HEK293T (cell line): ENCODE measurements at regions not wholly inside any gene's neighbourhood (a gene's known extent, or its start where the extent isn't known, plus 50 kb on each side); places are given as distances from the start of the nearest gene placed in this dataset.
A peak's percentile ranks its signal among the peaks of the same experiment; 100 is the strongest.

Experiments used
- CTCF ChIA-PET: fragments of 350-600 bp; formaldehyde crosslinking; extraction: SDS; loops from one replicate; lab custom pipeline; 2021; ENCODE audit warnings: antibody characterized with exemption, inconsistent platforms; lab: Yijun Ruan, JAX
- POLR2A ChIA-PET: fragments of 350-600 bp; formaldehyde crosslinking; extraction: SDS; loops from one replicate; lab custom pipeline; 2020; ENCODE audit warnings: antibody characterized with exemption, inconsistent platforms; lab: Yijun Ruan, JAX
- DNase-seq: peaks from one replicate; pipeline ENCODE4 v3.0.0; 2012; ENCODE audit warnings: mixed read lengths; ENCODE audit errors: extremely low spot score
- ARNT ChIP-seq: fragments of 450-650 bp; IDR thresholded peaks from 2 replicates; pipeline ENCODE4 v1.6.1; 2017; ENCODE audit warnings: mild to moderate bottlenecking
- BHLHE40 ChIP-seq: fragments of 450-650 bp; IDR thresholded peaks from 2 replicates; pipeline ENCODE4 v1.6.1; 2016; ENCODE audit warnings: mild to moderate bottlenecking, moderate library complexity, borderline replicate concordance
- CTBP1 ChIP-seq: fragments of 450-650 bp; IDR thresholded peaks from 2 replicates; pipeline ENCODE4 v1.6.1; 2016; ENCODE audit warnings: borderline replicate concordance
- ELF4 ChIP-seq: fragments of 450-650 bp; IDR thresholded peaks from 2 replicates; pipeline ENCODE4 v1.6.1; 2017; ENCODE audit warnings: antibody characterized with exemption
- FOXA1 ChIP-seq: fragments of 450-650 bp; IDR thresholded peaks from 2 replicates; pipeline ENCODE4 v1.6.1; 2016; ENCODE audit warnings: mild to moderate bottlenecking
- FOXK2 ChIP-seq: fragments of 450-650 bp; IDR thresholded peaks from 2 replicates; pipeline ENCODE4 v1.6.1; 2016; ENCODE audit warnings: mild to moderate bottlenecking
- FOXM1 ChIP-seq: fragments of 450-650 bp; IDR thresholded peaks from 2 replicates; pipeline ENCODE4 v1.6.1; 2017; ENCODE audit warnings: mild to moderate bottlenecking, borderline replicate concordance
- HDGF ChIP-seq: fragments of 450-650 bp; IDR thresholded peaks from 2 replicates; pipeline ENCODE4 v1.6.1; 2017; ENCODE audit warnings: antibody characterized with exemption, borderline replicate concordance
- L3MBTL2 ChIP-seq: fragments of 450-650 bp; conservative IDR thresholded peaks from 2 replicates; pipeline ENCODE4 v1.6.1; 2016; ENCODE audit warnings: mild to moderate bottlenecking
- LEF1 ChIP-seq: fragments of 450-650 bp; IDR thresholded peaks from 2 replicates; pipeline ENCODE4 v1.6.1; 2017; ENCODE audit warnings: mild to moderate bottlenecking, borderline replicate concordance
- NFRKB ChIP-seq: fragments of 450-650 bp; IDR thresholded peaks from 2 replicates; pipeline ENCODE4 v1.6.1; 2016; ENCODE audit warnings: mild to moderate bottlenecking, moderate library complexity
- PKNOX1 ChIP-seq: fragments of 450-650 bp; IDR thresholded peaks from 2 replicates; pipeline ENCODE4 v1.6.1; 2016
- SP1 ChIP-seq: fragments of 450-650 bp; IDR thresholded peaks from 2 replicates; pipeline ENCODE4 v1.6.1; 2017
- SUZ12 ChIP-seq: fragments of 450-650 bp; IDR thresholded peaks from 2 replicates; pipeline ENCODE4 v1.6.1; 2016; ENCODE audit warnings: mild to moderate bottlenecking
- TARDBP ChIP-seq: fragments of 450-650 bp; IDR thresholded peaks from 2 replicates; pipeline ENCODE4 v1.6.1; 2016
- ZNF384 ChIP-seq: fragments of 450-650 bp; IDR thresholded peaks from 2 replicates; pipeline ENCODE4 v1.6.1; 2016

GRCh38 chr20:62569615-62570014, 72.7 kb upstream of the SLCO4A1 start:
- POLR2A ChIA-PET, result no interaction called here
- CTCF ChIA-PET, result no interaction called here
- DNase-seq, result no peak
- TF ChIP-seq NFRKB (no peak), ELF4 (no peak), ZNF384 (no peak), SUZ12 (no peak), ARNT (no peak), FOXA1 (no peak), TARDBP (no peak), SP1 (no peak), FOXM1 (no peak), CTBP1 (no peak), BHLHE40 (no peak), HDGF (no peak), LEF1 (no peak), PKNOX1 (no peak), L3MBTL2 (no peak), FOXK2 (no peak)

GRCh38 chr20:62570403-62570802, 71.9 kb upstream of the SLCO4A1 start:
- TF ChIP-seq L3MBTL2 (no peak), SUZ12 (no peak), SP1 (no peak), BHLHE40 (no peak), LEF1 (no peak), FOXA1 (no peak), CTBP1 (no peak), FOXK2 (no peak), NFRKB (no peak), ZNF384 (no peak)
- POLR2A ChIA-PET, result no interaction called here

GRCh38 chr20:62570897-62571668, 71.2 kb upstream of the SLCO4A1 start:
- ChIA-PET CTCF (interaction anchor here (0.5 to 0.6 kb wide), 4 partner anchors 12 to 218 kb away, joined by 3 to 4 read pairs (median 3); no protein-coding TSS in a partner anchor), POLR2A (no interaction called here)
- DNase-seq, result no peak
- TF ChIP-seq BHLHE40, result no peak
- no peak for TF ChIP-seq ELF4
- no peak for TF ChIP-seq LEF1
- TF ChIP-seq CTBP1, result no peak
- no peak for TF ChIP-seq TARDBP
- TF ChIP-seq HDGF, result no peak
- no peak for TF ChIP-seq SUZ12
- no peak for TF ChIP-seq NFRKB
- TF ChIP-seq SP1, result no peak
- no peak for TF ChIP-seq PKNOX1
- TF ChIP-seq FOXA1, result no peak
- TF ChIP-seq FOXM1, result no peak
- TF ChIP-seq ARNT, result no peak
- no peak for TF ChIP-seq FOXK2

More at GRCh38 chr20:62570403-62570802, 71.9 kb upstream of the SLCO4A1 start:
- CTCF ChIA-PET, result interaction anchor here (0.5 kb wide), 1 partner anchor 19 kb away, joined by 3 read pairs; no protein-coding TSS in a partner anchor
- no peak for DNase-seq

GRCh38 chr20:62571669-62572344, 70.5 kb upstream of the SLCO4A1 start:
- CTCF ChIA-PET, result interaction anchor here (0.6 kb wide), 3 partner anchors 11 to 218 kb away, joined by 3 to 4 read pairs (median 3); no protein-coding TSS in a partner anchor
- peak; percentile 73 for DNase-seq
- TF ChIP-seq FOXM1 (no peak), FOXK2 (no peak)
- POLR2A ChIA-PET, result no interaction called here

- TF ChIP-seq BHLHE40 (no peak), FOXA1 (no peak), PKNOX1 (no peak), ZNF384 (no peak), HDGF (no peak), TARDBP (no peak), FOXM1 (no peak), ELF4 (no peak), SP1 (no peak), FOXK2 (no peak), SUZ12 (no peak)
These were observed 69.3 kb upstream of the SLCO4A1 start for GRCh38 chr20:62572980-62573379.

GRCh38 chr20:62573817-62574216, 68.5 kb upstream of the SLCO4A1 start:
- CTCF ChIA-PET, result no interaction called here
- TF ChIP-seq LEF1 (no peak), CTBP1 (no peak), ARNT (no peak), FOXA1 (no peak), ZNF384 (no peak), ELF4 (no peak), HDGF (no peak), BHLHE40 (no peak), FOXK2 (no peak), PKNOX1 (no peak), L3MBTL2 (no peak), TARDBP (no peak), NFRKB (no peak), SUZ12 (no peak), SP1 (no peak), FOXM1 (no peak)
- DNase-seq, result no peak
- POLR2A ChIA-PET, result no interaction called here

More at GRCh38 chr20:62572980-62573379, 69.3 kb upstream of the SLCO4A1 start:
- POLR2A ChIA-PET, result no interaction called here
- DNase-seq, result no peak
- CTCF ChIA-PET, result no interaction called here
